ENCODE measurements at regions not wholly inside any gene's neighbourhood (a gene's known extent, or its start where the extent isn't known, plus 50 kb on each side); places are given as distances from the start of the nearest gene placed in this dataset.

DNA sequence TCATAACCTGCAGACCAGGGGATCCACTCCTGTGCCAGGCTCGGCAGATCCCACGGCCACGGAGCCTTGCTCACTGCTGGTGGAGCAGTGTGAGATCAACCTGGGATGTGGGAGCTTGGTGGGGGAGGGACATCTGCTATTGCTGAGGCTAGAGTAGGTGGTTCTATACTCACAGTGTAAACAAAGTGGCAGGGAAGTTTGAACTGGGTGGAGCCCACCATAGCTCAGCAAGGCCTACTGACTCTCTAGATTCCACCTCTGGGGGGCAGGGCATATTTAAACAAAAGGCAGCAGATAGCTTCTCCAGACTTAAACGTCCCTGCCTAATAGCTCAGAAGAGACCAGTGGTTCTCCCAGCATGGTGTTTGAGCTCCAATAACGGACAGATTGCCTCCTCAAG is 54.7 kb upstream of the EPHA5 start:
- intact Hi-C loops (cut with DNase I): no loop called here
- no peak for DNase-seq
- no peaks in the 10 kb centered on the region for H3K36me3 ChIP-seq

More for the DNA sequence above, 54.7 kb upstream of the EPHA5 start:
- no peaks in the 10 kb centered on the region for H3K27me3 ChIP-seq
- 77 to 78% methylated on average over 5 of the region's 5 CpGs for WGBS, 2 donors
- peaks cover 0 to 4% (median 0%) of the 10 kb centered on the region in 11 donors for H3K9me3 ChIP-seq
- no peak overlapping the region for H3K4me3 ChIP-seq
- no peaks in the 10 kb centered on the region for H3K4me1 ChIP-seq
- TF ChIP-seq, protein P1, sequence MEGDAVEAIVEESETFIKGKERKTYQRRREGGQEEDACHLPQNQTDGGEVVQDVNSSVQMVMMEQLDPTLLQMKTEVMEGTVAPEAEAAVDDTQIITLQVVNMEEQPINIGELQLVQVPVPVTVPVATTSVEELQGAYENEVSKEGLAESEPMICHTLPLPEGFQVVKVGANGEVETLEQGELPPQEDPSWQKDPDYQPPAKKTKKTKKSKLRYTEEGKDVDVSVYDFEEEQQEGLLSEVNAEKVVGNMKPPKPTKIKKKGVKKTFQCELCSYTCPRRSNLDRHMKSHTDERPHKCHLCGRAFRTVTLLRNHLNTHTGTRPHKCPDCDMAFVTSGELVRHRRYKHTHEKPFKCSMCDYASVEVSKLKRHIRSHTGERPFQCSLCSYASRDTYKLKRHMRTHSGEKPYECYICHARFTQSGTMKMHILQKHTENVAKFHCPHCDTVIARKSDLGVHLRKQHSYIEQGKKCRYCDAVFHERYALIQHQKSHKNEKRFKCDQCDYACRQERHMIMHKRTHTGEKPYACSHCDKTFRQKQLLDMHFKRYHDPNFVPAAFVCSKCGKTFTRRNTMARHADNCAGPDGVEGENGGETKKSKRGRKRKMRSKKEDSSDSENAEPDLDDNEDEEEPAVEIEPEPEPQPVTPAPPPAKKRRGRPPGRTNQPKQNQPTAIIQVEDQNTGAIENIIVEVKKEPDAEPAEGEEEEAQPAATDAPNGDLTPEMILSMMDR (IDR thresholded peaks at IDR 0.05): no peak
- no peak overlapping the region for H3K27ac ChIP-seq
- no peak for ATAC-seq

Small RNA genes lying in the stretch of these regions (microRNA-seq; reads per million reads assigned to microRNA genes)
- gene MIR1269A: 0 to 1.5 reads per million in 2 donors

Data from heart right ventricle (tissue), 16 donors.